NCI-H1930 (cell line): ENCODE measurements at regions not wholly inside any gene's neighbourhood (a gene's known extent, or its start where the extent isn't known, plus 50 kb on each side); places are given as distances from the start of the nearest gene placed in this dataset.

Experiments used
- DNase-seq, 2 experiments: peaks; one replicate each; lab custom pipeline; 2025; lab: John Stamatoyannopoulos, UW

- no peak for DNase-seq
Observed at GRCh38 chr10:27451054-27451453, 53.0 kb upstream of the RAB18 start.

DNA sequence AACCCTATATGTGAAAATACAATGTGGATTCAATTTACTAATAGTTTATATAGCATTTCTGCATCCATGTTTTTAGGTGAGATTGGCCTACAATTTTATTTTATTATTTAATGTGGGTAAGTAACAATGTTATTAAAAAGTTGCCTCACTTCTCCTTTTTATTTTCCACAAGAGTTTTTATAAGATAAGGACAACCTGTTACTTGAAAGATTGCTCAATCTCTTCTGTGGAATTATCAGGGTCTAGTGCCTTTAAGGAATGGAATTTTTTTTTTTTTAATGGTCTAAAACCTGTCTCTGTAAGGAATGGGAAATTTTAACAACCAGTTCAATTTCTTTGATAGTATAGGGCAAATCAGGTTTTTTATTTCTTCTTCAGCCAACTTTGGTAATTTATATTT lies 53.9 kb upstream of the RAB18 start:
- no peak for DNase-seq

DNA sequence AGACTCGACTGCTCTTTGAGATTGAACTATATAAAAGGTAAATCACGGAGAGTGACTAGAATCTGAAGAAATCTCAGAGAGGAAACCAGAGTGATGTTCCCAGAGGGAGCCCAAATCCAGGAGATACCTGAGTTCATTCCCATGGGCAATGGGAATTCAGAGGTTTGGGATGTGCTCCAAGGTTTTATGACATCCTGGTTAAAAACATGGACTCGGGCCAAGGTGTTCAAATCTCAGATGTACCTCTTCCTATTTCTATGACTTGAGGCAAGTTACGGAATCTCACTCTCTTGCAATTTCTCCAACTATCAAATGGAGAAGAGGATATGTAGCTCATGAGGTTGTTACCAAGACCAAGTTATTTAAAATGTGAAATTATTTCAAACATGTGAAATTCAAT lies 54.5 kb upstream of the RAB18 start:
- no peak for DNase-seq

- no peak for DNase-seq
Observed at GRCh38 chr10:27448921-27449320, 55.2 kb upstream of the RAB18 start.

- no peak for DNase-seq
Observed at GRCh38 chr10:27447540-27447939, 56.6 kb upstream of the RAB18 start.

- DNase-seq: no peak
Observed at GRCh38 chr10:27446091-27446918, 57.8 kb upstream of the RAB18 start.

- DNase-seq: no peak
Observed at GRCh38 chr10:27445070-27445469, 59.0 kb upstream of the RAB18 start.

DNA sequence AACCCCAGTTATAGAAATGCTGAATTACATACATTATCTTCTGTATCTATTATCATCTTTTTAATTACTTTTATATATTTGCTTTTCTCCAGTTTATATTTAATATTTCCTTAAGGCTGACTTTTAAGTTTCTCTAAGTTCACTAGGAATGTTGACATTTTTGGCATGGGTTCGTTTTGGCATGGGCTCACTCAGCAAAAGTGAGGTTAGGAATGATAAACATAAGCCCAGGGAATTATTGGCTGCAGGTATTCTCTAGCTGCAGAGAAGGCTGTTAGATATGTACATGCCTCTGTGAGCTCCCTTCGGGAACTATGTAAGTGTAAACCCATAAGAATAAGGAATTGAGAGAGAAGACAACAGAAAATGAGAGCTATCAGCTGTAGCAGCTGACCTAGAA lies 63.6 kb upstream of the RAB18 start:
- DNase-seq: no peak

DNA sequence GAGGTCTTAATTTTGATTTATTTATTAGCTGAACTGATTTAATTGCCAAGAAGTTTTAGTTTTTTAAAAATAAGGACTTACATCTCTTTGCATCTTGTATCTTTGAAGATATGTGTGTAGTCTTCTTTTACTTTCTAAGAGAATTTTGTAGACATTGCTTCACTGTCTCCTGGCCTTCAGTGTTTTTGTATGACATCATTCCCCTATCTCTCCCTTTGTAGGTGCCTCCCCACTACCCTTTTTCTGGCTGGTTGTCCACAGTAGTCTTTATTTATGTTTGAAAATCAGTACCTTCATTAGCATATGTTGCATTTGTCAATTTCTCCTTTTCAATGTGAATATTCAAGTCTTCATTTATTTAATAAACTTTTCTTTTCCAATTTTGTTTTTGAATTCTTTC lies 64.1 kb upstream of the RAB18 start:
- no peak for DNase-seq

DNA sequence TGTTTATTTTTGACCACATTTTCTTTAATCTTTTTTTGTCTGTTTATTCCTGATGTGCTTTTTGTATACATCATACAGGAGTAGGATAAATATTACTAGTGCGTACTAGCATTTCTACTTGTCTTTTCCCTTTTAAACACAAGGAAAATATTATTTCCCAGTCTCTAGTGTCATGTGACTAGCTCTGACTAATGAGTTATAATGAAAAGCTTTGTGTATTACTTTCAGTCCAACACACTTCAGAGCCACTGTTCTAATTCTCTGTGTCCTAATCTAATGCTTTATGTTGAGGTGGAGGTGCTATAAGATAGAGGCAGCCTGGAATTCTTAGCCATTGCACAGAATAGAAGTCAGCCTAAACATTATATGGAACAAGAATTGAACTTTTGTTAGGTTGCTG lies 65.0 kb upstream of the RAB18 start:
- DNase-seq: no peak

DNA sequence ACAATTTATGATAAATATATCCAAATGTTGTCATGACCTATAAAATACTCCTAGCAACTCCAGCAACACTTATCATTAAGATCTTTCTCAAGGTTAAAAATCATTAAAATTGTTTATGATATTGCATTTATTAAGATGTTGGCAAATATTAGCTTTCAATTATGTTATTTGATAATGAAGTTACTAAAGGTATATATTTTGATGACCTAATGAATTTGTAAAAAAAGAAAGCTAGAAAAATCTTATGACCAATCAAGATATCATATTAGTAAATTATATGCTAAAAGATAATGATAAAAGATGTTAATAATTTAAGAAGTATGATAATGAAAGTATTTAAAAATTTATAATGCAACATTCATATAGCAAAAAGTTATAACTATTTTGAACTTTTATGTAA lies 66.3 kb upstream of the RAB18 start:
- no peak for DNase-seq

DNA sequence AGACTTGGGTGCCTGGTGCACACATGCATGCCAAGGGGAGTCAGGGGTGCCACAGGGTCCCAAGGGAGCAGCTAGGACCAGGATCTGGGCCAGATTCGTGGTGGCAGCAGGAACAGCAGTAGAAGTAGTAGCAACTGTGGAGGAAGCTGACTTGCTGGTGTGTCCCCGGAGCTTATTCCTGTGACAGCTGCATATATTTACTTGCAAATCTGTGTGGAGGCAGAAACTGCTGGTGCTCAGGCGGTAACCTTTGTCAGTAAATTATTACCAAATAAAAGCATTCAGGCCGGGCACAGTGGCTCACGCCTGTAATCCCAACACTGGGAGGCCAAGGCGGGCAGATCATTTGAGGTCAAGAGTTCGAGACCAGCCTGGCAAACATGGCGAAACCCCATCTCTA lies 67.4 kb upstream of the RAB18 start:
- DNase-seq: no peak

- DNase-seq: no peak
Observed at GRCh38 chr10:27433976-27434375, 70.1 kb upstream of the RAB18 start.

DNA sequence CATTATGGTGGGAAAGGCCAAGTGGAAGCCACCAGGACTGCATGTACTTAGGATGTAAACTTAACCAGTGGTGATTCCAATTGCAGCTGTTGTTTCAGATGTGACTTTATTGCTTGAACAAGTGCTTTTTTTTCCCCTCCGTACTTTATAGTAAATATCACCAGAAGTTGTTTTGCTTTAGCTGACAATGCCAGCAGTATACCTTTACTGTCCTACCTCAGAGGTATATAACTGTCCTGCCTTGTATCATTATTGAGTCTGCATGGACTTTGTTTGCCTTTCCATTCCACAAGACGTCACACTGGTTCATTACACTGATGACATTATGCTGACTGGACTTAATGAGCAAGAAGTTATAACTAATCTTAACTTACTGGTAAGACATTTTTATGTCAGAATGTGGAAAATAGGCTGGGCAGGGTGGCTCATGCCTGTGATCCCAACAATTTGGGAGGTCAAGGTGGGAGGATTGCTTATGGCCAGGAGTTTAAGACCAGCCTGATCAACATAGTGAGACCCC lies 77.1 kb upstream of the RAB18 start:
- DNase-seq: no peak

- no peak for DNase-seq
Observed at GRCh38 chr10:27413831-27414348, 90.2 kb upstream of the RAB18 start.

- DNase-seq: no peak
Observed at GRCh38 chr10:27413387-27413786, 90.7 kb upstream of the RAB18 start.

- DNase-seq: no peak
Observed at GRCh38 chr10:27410153-27410552, 94.0 kb upstream of the RAB18 start.

GRCh38 chr10:27407271-27407670 lies 96.8 kb upstream of the RAB18 start:
- no peak for DNase-seq

DNA sequence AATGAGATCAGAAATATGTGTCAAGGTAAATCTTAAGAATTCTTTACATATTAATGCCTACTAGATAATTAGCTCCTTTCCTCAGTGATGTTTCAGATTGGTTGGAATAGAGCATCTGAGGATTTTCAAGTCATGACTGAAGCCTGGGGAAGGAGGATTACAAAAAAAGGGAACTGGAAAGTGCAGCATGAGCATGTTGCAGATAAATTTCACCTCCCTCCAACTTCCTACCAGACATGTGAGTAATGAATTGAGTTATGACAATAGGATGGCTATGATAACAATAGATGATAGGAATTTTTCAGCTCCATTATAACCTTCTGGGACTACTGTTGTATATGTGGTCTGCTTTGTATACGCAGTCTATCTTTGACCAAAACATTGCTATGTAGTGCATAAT lies 104.2 kb upstream of the RAB18 start:
- DNase-seq: no peak

- no peak for DNase-seq
Observed at GRCh38 chr10:27393961-27394360, 110.1 kb upstream of the RAB18 start.

DNA sequence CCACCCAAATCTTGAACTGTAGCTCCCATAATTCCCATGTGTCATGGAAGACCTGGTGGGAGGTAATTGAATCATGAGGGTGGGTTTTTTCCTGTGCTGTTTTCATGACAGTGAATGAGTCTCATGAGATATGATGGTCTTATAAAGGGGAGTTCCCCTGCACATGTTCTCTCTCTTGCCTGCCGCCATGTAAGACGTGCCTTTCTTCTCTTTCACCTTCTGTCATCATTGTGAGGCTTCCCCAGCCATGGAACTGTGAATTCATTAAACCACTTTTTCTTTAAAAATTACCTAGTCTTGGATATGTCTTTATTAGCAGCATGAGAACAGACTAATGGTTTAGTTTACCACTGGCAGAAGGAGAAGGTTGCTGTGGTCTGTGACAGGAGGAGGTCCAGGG lies 111.5 kb upstream of the RAB18 start:
- no peak for DNase-seq

- DNase-seq: no peak
Observed at GRCh38 chr10:27391916-27392315, 112.2 kb upstream of the RAB18 start.

GRCh38 chr10:27391325-27391724 lies 112.8 kb upstream of the RAB18 start:
- DNase-seq: no peak

DNA sequence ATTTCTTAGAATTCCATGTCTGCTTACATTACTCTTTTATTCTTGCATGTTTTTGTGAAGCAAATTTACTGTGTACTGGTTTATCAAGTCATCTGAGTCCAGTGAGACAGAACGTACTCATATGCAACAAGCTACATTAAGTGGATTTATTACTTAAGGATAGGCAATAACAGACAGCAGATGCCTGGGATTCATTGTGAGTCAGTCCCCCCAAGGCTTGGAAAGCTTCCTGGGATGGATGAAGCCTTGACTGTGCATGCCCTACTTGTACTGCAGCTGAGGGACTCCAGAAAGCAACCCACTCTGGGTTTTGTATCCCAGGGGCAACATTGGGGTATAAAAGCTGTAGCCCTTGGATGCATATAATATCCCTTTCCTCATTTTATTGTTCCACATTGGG lies 113.4 kb upstream of the RAB18 start:
- no peak for DNase-seq
